Glomerular visceral epithelial cell (primary cell): ENCODE measurements at regions not wholly inside any gene's neighbourhood (a gene's known extent, or its start where the extent isn't known, plus 50 kb on each side); places are given as distances from the start of the nearest gene placed in this dataset.

Experiments
- DNase-seq: peaks from one replicate; pipeline ENCODE4 v3.0.0-alpha.2; 2016; ENCODE audit errors: extremely low spot score

DNA sequence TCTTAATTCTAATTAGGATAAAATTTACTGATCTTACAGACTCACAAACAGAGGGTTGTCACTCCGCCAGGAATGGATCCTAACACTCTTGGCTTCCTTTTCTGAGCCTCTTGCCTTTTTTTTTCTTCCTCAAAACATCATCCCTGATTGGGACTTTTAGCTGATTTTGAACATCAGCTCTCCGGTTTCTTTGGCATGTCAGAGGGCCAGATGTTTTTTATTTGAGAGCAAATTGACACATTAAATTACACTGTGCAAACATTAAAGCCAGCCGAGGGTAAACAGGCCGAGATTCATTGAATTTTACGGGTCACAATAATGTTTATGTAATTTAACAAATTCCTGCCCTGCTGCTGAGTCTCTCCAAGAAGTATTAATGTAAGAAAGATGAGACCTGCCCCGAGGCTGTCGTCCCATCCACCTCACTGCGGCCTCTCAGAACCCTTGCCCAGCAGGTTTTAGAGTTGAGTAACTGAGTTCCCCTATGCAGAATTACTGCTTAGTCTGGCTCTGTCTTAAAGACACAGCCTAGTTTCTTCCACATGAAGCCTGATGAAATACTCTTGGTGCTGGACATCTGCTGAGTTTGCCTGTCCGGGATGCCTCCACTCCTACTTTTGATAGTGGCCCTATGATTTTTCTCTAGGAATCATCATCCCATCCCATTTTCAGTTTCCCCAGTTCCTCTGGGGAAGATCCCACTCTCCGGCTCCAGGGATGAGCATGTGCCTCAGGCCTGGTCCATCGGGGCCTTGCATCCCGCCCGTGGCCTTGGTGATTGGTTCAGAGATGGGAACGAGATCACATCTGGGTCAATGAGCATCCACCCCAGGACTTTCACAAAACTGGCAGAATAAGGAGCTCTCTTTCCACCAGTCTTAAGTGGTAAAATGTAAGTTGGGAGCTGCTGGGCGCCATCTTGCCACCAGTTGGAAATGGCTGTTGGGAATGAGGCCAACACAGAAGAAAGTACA, 226.6 kb upstream of the TLE3 start:
- no peak for DNase-seq

- DNase-seq = no peak
Measured at GRCh38 chr15:70323111-70323851, 225.6 kb upstream of the TLE3 start.

- no peak for DNase-seq
Measured at GRCh38 chr15:70322051-70322668, 224.4 kb upstream of the TLE3 start.

GRCh38 chr15:70321172-70321819, 223.6 kb upstream of the TLE3 start:
- DNase-seq = no peak

DNA sequence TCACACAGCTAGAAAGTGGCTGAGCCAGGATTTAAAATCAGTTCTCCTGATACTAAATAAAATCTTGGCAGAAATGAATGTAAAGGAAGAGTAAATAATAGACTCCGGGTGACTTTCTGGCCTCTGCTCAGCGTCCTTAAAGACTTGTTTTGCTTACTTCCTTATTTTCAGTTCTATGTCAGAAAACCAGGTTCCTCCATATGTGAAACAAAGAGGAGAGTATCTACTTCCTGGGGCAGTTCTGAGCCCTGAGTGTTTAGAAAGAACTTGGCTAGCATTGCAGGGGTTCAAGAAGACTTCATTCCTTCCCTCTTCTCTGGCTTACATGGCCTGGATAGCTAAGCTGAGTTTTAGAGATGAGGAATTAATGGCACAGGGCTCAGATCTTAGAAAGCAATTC, 222.8 kb upstream of the TLE3 start:
- no peak for DNase-seq

DNA sequence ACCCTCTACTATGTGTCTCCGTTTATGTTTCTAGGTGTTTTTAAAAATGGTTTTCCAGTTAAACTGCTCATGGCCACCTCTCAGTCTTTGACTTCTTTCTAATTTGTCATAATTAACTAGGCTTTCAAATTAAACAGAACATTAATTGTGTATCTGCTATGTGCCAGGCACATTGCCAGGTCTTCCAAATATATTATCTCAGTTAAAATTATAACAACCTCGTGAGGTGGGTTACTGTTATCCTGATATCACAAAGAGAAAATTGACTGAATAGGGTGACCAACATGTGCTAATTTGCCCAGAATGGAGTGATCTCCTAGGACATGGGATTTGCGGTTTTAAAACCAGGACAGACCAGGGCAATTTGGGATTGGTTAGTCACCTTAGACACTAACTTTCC, 222.4 kb upstream of the TLE3 start:
- DNase-seq = no peak

DNA sequence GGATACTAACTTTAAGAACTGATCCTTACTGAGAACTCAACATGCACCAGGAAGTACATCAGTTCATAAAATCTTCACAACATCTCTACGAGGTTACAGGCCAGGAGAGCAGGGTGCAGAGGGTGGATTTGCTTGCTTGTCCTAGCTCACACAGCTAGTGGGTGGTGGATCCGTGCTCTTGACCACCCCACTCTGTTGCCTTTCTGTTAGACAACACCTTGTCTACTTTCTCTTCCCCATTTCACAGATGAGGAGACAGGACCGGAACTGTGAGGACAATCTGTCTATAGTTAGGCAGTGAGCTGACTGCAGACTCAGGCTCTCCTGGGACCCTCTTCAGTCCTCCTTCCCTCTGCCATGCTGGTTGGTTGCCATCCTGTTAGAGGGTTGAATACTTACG, 221.7 kb upstream of the TLE3 start:
- no peak for DNase-seq

DNA sequence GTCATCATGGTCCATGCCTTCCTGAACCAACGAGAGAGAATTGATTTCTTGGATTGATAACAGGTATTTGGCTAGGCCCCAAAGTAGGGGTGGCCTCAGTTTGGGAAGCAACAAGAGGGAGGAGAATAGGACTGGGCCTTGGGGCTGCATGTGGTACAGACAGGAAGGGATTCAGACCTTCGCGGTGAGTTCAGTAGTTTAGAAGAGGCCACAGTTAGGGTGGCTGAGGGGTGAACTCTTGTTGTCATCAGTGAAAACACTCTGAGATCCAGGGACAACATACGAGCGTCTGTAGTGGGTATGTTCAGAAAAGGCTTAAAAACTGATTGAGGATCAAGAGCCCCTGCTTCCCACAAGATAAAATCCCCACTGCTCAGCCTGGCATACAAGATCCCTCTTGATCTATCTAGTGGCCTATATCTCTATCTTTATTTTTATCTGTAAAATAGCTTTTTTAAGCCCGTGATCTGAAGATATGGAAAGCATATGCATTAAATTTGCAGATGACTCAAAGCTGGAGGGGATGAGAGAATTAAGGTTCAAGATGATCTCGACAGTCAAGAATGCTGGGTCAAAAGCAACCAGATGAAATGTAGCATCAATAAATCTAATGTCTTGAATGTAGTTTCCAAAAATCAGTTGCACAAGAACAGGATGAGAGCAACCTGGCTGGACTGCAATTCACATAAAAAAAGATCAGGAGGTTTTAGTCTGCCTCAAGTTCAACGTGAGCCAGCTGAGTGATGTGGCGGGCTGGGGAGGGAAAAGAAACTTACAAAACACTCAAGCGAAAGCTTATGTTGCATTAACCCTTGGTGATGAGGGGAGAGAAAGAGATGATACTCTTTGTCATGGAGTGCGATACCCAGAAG, 221.1 kb upstream of the TLE3 start:
- DNase-seq = peak; percentile 28

GRCh38 chr15:70316059-70316600, 218.4 kb upstream of the TLE3 start:
- no peak for DNase-seq

DNA sequence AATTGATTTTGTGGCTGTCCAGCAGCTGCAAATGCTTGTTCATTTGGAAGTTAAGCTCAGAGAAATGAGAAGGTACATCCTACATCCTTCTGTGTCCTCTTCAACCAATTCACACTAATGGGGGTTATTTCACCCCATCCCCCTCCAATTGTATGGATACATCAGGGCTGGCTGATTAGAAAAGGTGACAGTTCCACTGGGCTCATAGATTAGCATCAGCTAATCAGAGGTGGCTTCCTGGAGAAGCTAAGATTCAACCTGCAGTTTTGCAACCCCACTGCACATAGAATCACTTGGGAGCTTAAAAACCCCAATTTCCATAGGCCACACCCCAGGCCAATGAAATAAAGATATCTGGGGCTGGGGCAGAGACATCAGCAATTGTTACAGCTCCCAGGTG, 217.7 kb upstream of the TLE3 start:
- DNase-seq = no peak

DNA sequence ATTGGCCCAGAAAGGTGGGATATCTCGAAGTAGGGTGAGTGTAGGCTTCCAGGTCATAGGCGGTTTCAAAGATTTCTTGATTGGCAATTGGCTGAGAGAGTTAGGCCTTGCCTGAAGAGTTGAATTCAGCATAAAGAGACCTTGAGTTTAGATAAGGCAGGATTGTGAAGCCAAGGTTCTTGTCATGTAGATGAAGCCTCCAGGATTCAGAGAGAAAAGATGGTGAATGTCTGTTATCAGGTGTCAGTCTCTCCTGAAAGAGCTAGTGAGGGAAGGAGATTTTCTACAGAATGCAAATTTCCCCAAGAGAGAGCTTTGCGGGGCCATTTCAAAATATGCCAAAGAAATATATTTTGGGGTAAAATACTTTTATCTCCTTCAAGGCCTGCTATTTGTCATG, 217.0 kb upstream of the TLE3 start:
- DNase-seq = no peak

GRCh38 chr15:70314018-70314354, 216.3 kb upstream of the TLE3 start:
- no peak for DNase-seq

DNA sequence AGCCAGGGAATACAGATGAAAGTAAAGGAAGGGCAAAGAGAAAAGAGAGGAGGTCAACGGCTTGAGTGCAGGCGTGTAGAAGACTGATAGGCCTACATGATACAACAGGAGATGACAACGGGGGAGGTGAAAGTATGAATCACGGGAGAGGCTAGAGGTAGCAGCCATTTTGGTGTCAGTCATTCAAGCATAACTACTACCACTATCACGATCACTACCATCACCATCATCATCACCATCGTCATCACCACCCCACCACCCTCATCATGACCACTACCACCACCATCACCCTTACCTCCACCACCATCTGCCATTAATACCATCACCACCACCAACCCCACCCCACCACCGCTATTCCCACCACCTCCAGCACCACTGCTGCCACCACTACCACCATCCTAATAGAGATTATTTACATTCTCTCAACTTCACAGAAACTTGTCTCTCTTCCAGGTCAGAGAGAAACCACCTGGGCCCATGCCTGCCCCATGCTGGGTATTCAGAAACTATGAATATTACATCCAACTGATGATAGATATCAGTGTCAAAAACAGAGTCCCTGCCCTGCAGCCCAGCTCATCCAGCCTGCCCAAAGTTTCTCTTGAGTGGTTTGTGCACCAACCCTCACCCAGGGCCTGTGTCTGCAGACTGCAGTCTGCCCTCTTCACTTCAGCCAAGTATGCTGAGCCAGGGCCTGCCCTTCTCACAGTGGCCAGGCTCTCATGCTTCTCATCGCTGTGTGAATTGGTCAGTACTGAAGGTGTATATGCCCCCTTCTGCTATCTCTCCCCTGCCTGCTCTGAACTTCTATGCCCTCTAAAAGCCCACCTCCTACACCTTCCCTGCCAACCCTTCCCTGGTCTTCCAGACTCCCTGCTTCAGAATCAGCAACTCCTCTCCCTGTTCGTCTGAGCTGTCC, 215.6 kb upstream of the TLE3 start:
- no peak for DNase-seq

GRCh38 chr15:70311821-70312220, 214.1 kb upstream of the TLE3 start:
- no peak for DNase-seq

DNA sequence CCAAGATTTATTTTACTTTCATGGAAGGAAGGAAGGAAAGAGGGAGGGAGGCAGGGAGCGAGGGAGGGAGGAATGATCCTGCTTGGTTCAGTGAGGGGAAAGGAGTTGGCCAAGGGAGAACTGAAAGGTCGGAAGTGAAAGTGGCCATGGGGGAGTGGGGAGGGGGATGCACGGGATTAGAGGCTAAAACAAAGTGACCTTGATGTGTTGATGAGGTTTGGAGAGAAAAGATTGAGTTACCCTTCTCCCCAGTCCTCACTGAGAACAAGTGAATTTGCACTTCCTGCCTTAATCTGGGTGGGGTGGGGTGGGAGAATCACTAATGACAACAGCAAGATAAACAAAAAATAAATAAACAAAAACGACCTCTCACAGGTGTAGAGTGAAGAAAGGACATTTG, 212.0 kb upstream of the TLE3 start:
- DNase-seq = no peak

DNA sequence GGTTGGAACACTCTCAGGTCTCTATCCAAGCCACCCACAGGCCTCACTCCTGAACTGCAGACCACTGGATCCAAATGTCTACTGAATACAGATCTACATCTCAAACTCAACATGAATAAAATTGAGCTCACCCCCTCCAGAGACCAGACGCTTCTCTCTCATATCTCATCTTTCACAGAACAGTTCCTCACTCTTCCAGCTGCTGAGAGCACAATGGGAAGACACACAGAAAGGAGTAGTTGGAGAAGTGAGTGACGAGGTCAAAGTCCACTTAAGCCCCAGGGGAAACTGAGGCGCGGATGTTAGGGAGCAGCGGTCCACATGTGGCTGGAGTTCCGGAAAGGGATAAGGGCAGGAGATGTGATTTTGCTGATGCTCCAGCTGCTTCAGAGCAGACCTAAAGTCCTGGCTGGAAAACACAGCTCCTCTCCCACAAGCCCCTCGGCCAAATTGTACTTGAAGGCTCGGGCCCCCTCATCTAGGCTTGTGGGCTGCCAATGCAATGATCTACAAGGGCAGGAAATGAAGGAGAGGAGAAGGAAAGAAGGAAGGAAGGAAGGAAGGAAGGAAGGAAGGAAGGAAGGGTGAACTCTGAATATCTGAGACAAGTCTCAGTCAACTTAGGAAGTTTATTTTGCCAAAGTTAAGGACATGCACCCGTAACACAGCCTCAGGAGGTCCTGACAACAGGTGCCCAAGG, 211.2 kb upstream of the TLE3 start:
- no peak for DNase-seq

DNA sequence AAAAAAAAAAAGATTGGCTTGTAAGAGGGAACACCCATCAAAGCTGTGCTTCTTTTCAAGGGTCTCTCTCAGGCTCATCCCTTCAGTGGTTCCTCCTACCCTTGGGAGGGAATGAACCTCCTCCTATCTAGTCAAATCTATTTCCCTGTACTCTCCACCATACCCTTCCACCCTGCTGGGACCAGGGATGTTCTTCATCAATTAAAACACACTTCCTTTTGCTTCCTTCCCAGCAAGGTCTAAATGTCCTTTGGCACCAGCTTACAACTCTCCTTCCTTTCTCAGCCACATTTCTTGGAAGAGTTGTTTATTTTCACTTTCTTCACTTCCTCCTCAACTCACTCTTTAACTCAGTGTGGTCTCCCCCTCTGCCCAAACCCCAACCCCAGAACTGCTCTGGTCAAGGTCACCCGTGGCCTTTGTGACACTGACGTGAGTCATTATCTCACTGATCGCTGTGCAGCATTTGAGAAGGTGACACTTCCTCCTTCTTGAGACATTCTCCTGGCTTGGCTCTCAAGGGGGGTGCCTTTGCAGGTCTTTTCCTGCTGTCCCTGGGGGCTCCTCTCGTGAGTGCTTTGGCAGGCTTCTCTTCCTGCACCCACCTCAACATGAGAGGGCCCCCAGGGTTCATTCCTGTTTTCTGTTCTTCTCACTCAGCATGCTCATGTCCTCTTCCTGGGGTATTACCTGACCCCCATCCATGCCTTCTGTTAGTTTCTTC, 210.5 kb upstream of the TLE3 start:
- no peak for DNase-seq

- no peak for DNase-seq
Measured at GRCh38 chr15:70306582-70306981, 208.9 kb upstream of the TLE3 start.

DNA sequence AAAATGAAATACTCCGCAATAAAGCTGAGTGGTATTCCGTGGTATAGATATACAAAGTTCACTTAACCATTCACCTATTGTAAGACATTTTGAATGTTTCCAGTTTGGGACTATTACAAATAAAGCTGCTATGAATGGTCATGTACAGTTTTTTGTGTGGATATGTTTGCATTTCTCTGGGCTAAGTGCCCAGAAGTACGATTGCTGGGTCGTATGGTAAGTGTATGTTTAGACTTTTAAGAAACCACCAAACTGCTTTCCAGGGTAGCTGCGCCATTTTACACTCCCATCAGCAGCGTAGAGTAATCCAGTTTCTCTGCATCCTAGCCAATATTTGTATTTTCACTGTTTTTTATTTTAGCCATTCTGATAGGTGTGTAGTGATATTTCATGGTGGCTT, 208.4 kb upstream of the TLE3 start:
- DNase-seq = no peak
